HepG2 (cell line): ENCODE measurements at regions not wholly inside any gene's neighbourhood (a gene's known extent, or its start where the extent isn't known, plus 50 kb on each side); places are given as distances from the start of the nearest gene placed in this dataset.

Experiments used
- ATAC-seq: fragments of 200-7000 bp; cut with Tn5 transposase; 3 replicates; pipeline ENCODE4 v1.9.1; 2020; ENCODE audit warnings: mild to moderate bottlenecking, moderate library complexity
- BruUV-seq: library from RNA; stranded (reverse); fragments of 400-500 nt; replicated peaks from 2 replicates; lab custom pipeline; 2021; lab: Mats Ljungman, UMichigan
- CTCF ChIA-PET: fragments of 300-600 bp; formaldehyde crosslinking; extraction: SDS; loops from one replicate; lab custom pipeline; 2021; ENCODE audit warnings: low total read pairs, inconsistent platforms, low intra/inter-chr PET ratio; lab: Yijun Ruan, JAX
- POLR2A ChIA-PET: fragments of 350-600 bp; sonication (Branson Sonifier 250); formaldehyde crosslinking; loops from one replicate; lab custom pipeline; 2020; ENCODE audit warnings: antibody characterized with exemption, inconsistent platforms; lab: Yijun Ruan, JAX
- DNase-seq: peaks from one replicate; pipeline ENCODE4 v3.0.0-alpha.2; 2015; ENCODE audit warnings: low spot score
- FAIRE-seq: peaks from 3 replicates; lab custom pipeline; 2011; peaks lifted over from hg19 to GRCh38; lab: Jason Lieb, UNC
- H2AFZ ChIP-seq: one replicate; pipeline ENCODE4 v1.6.1; 2011; ENCODE audit warnings: low read length, inconsistent platforms
- H3K27ac ChIP-seq: fragments of 300-600 bp; 3 replicates; pipeline ENCODE4 v1.8.0; 2011; ENCODE audit warnings: mixed run types, mild to moderate bottlenecking, mixed read lengths, low read length, inconsistent platforms; ENCODE audit not compliant: insufficient read depth; ENCODE audit errors: extremely low read length
- H3K27me3 ChIP-seq, 2 experiments: fragments of 200-600 bp in 1 of 2; 2 replicates in 1 of 2; 3 replicates in 1 of 2; pipeline versions ENCODE4 v1.6.0 to v1.8.0; 2011; ENCODE audit warnings: low read length in 2 of 2, mild to moderate bottlenecking in 2 of 2, moderate library complexity in 2 of 2, inconsistent platforms in 1 of 2; ENCODE audit not compliant: insufficient read depth in 2 of 2, control insufficient read depth in 1 of 2
- H3K36me3 ChIP-seq, 2 experiments: fragments of 200-600 bp in 1 of 2; replicated peaks in 1 of 2; 2 replicates in 1 of 2; 3 replicates in 1 of 2; pipeline versions ENCODE4 v1.5.1 to v1.8.0; 2011; ENCODE audit warnings: low read length in 2 of 2, inconsistent platforms in 1 of 2; ENCODE audit not compliant: insufficient read depth in 2 of 2, control insufficient read depth in 1 of 2
- H3K4me1 ChIP-seq: 2 replicates; pipeline ENCODE4 v1.5.1; 2012; ENCODE audit warnings: low read length, inconsistent platforms; ENCODE audit not compliant: insufficient read depth
- H3K4me2 ChIP-seq: 2 replicates; pipeline ENCODE4 v1.6.0; 2011; ENCODE audit warnings: low read depth, low read length, inconsistent platforms
- H3K4me3 ChIP-seq, 3 experiments: fragments of 200-600 bp in 1 of 3; sonication (generic), shearing (Covaris generic) in 1 of 3; replicated peaks in 1 of 3; 2 replicates each; pipeline ENCODE4 v1.5.1; 2011 to 2016; ENCODE audit warnings: low read length in 3 of 3, inconsistent platforms in 2 of 3, low read depth in 2 of 3, mild to moderate bottlenecking in 2 of 3, control low read depth in 1 of 3, mixed read lengths in 1 of 3; ENCODE audit not compliant: insufficient read depth in 1 of 3
- H3K79me2 ChIP-seq: one replicate; pipeline ENCODE4 v1.6.1; 2011; ENCODE audit warnings: low read length, inconsistent platforms; ENCODE audit not compliant: insufficient read depth
- H3K9ac ChIP-seq: 2 replicates; pipeline ENCODE4 v1.6.0; 2011; ENCODE audit warnings: mild to moderate bottlenecking, low read depth, low read length, inconsistent platforms; ENCODE audit not compliant: insufficient read depth
- H3K9me3 ChIP-seq: 2 replicates; pipeline ENCODE4 v1.5.1; 2012; ENCODE audit warnings: mild to moderate bottlenecking, low read length
- H4K20me1 ChIP-seq: 2 replicates; pipeline ENCODE4 v1.6.0; 2011; ENCODE audit warnings: inconsistent platforms, mild to moderate bottlenecking, low read length, moderate library complexity; ENCODE audit not compliant: insufficient read depth
- MEIS2 ChIP-seq: sonication (generic); formaldehyde crosslinking; IDR thresholded peaks from 2 replicates; pipeline ENCODE4 v1.9.0; 2021; ENCODE audit warnings: mild to moderate bottlenecking, missing genetic modification reagents
- NCOA1 ChIP-seq: sonication (generic); formaldehyde crosslinking; IDR thresholded peaks from 2 replicates; pipeline ENCODE4 v1.9.0; 2021; ENCODE audit warnings: missing genetic modification reagents
- SALL1 ChIP-seq: sonication (generic); formaldehyde crosslinking; IDR thresholded peaks from 2 replicates; pipeline ENCODE4 v1.8.0; 2022; ENCODE audit warnings: mild to moderate bottlenecking, missing genetic modification reagents
- ZKSCAN1 ChIP-seq: fragments of 150-350 bp; IDR thresholded peaks from 2 replicates; pipeline ENCODE4 v1.6.1; 2014; ENCODE audit warnings: low read length
- ZNF101 ChIP-seq: sonication (generic); formaldehyde crosslinking; IDR thresholded peaks from 2 replicates; pipeline ENCODE4 v1.4.0; 2020; ENCODE audit warnings: mild to moderate bottlenecking, low read depth, missing genetic modification reagents, borderline replicate concordance
- ZNF557 ChIP-seq: sonication (generic); formaldehyde crosslinking; IDR thresholded peaks from 2 replicates; pipeline ENCODE4 v1.4.0; 2020; ENCODE audit warnings: missing genetic modification reagents
- ZNF788 ChIP-seq: sonication (generic); formaldehyde crosslinking; IDR thresholded peaks from 2 replicates; pipeline ENCODE4 v1.5.0; 2020; ENCODE audit warnings: mild to moderate bottlenecking, missing genetic modification reagents, borderline replicate concordance
- WGBS: methylation state at CpG from one replicate; pipeline ENCODE4 v1.1.6; 2017; ENCODE audit warnings: low lambda C conversion rate; 5-methylcytosine and 5-hydroxymethylcytosine counted together
- in situ Hi-C: cut with HindIII; loops from 2 replicates; pipeline ENCODE4 v1.10.0; 2017; ENCODE audit warnings: low pct_unique_long_range_greater_than_20kb; ENCODE audit not compliant: extremely low pct_ligation_motif_present
- intact Hi-C: fragments of 100-400 bp; cut with micrococcal nuclease; formaldehyde crosslinking; loops from one replicate; pipeline ENCODE4 v1.10.0; 2022; ENCODE audit not compliant: unreplicated experiment
- TF ChIP-seq, protein P1 (sequence below): sonication (generic); formaldehyde crosslinking; IDR thresholded peaks from 2 replicates; pipeline ENCODE4 v1.5.0; 2020; ENCODE audit warnings: missing genetic modification reagents
- TF ChIP-seq, protein P2 (sequence below): sonication (generic); formaldehyde crosslinking; IDR thresholded peaks from 2 replicates; pipeline ENCODE4 v1.5.1; 2020; ENCODE audit warnings: mild to moderate bottlenecking, missing genetic modification reagents
- TF ChIP-seq, protein P3 (sequence below): sonication (generic); formaldehyde crosslinking; IDR thresholded peaks from 2 replicates; pipeline ENCODE4 v1.4.0; 2020; ENCODE audit warnings: missing genetic modification reagents
- TF ChIP-seq, protein P4 (sequence below): sonication (generic); formaldehyde crosslinking; IDR thresholded peaks from 2 replicates; pipeline ENCODE4 v1.8.0; 2022; ENCODE audit warnings: low read depth, missing genetic modification reagents

DNA sequence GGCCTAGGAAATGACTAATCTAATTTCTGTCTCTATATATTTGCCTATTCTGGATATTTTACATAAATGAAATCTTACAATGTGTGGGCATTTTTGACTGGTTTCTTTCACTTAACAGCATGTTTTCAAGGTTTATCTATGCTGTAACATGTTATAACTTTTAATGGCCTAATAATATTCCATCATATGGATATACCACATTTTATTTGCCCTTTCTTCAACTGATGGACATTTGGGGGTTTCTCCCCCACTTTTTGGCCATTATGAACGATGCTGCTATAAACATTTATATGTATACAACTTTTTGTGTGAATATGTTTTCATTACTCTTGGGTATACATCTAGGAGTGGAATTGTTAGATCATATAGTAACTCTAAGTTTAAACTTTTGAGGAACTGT is 357.3 kb upstream of the ADAMTS9 start:
- ATAC-seq, result no peak
- ChIA-PET CTCF (no interaction called here), POLR2A (no interaction called here)
- Histone ChIP-seq H3K4me2 (no peak overlapping the region), H4K20me1 (no peaks in the 10 kb centered on the region), H3K27ac (no peak overlapping the region), H3K36me3 (no peaks in the 10 kb centered on the region), H3K9ac (no peak overlapping the region), H3K4me3 (no peak overlapping the region), H3K4me1 (no peaks in the 10 kb centered on the region), H3K9me3 (no peaks in the 10 kb centered on the region), H2AFZ (no peak overlapping the region), H3K27me3 (no peaks in the 10 kb centered on the region), H3K79me2 (no peaks in the 10 kb centered on the region)
- no peak for DNase-seq
- in situ Hi-C loops, result no loop called here
- no peak for FAIRE-seq
- intact Hi-C loops, result no loop called here
- no TSS peak for BruUV-seq
- WGBS, result 0% methylated on average over 1 of the region's 1 CpG
- TF ChIP-seq MEIS2 (CRISPR knock-in tag) (no peak), ZNF557 (no peak), ZNF788 (CRISPR knock-in tag) (no peak), NCOA1 (CRISPR knock-in tag) (no peak), ZKSCAN1 (no peak), ZNF101 (CRISPR knock-in tag) (no peak), SALL1 (CRISPR knock-in tag) (no peak)
- TF ChIP-seq, protein P1, sequence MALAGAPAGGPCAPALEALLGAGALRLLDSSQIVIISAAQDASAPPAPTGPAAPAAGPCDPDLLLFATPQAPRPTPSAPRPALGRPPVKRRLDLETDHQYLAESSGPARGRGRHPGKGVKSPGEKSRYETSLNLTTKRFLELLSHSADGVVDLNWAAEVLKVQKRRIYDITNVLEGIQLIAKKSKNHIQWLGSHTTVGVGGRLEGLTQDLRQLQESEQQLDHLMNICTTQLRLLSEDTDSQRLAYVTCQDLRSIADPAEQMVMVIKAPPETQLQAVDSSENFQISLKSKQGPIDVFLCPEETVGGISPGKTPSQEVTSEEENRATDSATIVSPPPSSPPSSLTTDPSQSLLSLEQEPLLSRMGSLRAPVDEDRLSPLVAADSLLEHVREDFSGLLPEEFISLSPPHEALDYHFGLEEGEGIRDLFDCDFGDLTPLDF (CRISPR knock-in tag), result no peak
- TF ChIP-seq, protein P2, sequence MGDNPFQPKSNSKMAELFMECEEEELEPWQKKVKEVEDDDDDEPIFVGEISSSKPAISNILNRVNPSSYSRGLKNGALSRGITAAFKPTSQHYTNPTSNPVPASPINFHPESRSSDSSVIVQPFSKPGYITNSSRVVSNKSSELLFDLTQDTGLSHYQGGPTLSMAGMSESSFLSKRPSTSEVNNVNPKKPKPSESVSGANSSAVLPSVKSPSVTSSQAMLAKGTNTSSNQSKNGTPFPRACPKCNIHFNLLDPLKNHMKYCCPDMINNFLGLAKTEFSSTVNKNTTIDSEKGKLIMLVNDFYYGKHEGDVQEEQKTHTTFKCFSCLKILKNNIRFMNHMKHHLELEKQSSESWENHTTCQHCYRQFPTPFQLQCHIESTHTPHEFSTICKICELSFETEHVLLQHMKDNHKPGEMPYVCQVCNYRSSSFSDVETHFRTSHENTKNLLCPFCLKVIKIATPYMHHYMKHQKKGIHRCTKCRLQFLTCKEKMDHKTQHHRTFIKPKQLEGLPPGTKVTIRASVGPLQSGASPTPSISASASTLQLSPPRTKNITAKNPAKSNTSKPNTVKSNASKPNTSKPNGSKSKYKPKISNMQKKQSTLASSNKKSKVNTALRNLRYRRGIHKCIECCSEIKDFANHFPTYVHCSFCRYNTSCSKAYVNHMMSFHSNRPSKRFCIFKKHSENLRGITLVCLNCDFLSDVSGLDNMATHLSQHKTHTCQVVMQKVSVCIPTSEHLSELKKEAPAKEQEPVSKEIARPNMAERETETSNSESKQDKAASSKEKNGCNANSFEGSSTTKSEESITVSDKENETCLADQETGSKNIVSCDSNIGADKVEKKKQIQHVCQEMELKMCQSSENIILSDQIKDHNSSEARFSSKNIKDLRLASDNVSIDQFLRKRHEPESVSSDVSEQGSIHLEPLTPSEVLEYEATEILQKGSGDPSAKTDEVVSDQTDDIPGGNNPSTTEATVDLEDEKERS (CRISPR knock-in tag), result no peak
- TF ChIP-seq, protein P3, sequence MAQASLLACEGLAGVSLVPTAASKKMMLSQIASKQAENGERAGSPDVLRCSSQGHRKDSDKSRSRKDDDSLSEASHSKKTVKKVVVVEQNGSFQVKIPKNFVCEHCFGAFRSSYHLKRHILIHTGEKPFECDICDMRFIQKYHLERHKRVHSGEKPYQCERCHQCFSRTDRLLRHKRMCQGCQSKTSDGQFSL (CRISPR knock-in tag), result no peak
- TF ChIP-seq, protein P4, sequence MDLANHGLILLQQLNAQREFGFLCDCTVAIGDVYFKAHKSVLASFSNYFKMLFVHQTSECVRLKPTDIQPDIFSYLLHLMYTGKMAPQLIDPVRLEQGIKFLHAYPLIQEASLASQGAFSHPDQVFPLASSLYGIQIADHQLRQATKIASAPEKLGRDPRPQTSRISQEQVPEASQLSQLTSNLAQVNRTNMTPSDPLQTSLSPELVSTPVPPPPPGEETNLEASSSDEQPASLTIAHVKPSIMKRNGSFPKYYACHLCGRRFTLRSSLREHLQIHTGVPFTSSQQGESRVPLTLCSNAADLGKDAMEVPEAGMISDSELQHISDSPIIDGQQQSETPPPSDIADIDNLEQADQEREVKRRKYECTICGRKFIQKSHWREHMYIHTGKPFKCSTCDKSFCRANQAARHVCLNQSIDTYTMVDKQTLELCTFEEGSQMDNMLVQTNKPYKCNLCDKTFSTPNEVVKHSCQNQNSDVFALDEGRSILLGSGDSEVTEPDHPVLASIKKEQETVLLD (CRISPR knock-in tag), result no peak
